ENCODE measurements at regions not wholly inside any gene's neighbourhood (a gene's known extent, or its start where the extent isn't known, plus 50 kb on each side); places are given as distances from the start of the nearest gene placed in this dataset.

GRCh38 chr5:167796672-167797071, 494.8 kb upstream of the WWC1 start:
- no peak for DNase-seq (ENCODE audit: low spot score)

- no peak for DNase-seq (ENCODE audit: low spot score)
Observed at GRCh38 chr5:167797933-167798332, 493.5 kb upstream of the WWC1 start.

GRCh38 chr5:167798448-167798847, 493.0 kb upstream of the WWC1 start:
- no peak for DNase-seq (ENCODE audit: low spot score)

- no peak for DNase-seq (ENCODE audit: low spot score)
Observed at GRCh38 chr5:167800427-167800826, 491.0 kb upstream of the WWC1 start.

- no peak for DNase-seq (ENCODE audit: low spot score)
Observed at GRCh38 chr5:167801999-167802398, 489.4 kb upstream of the WWC1 start.

GRCh38 chr5:167802755-167803431, 488.6 kb upstream of the WWC1 start:
- no peak for DNase-seq (ENCODE audit: low spot score)

GRCh38 chr5:167804512-167805220, 486.8 kb upstream of the WWC1 start:
- DNase-seq (ENCODE audit: low spot score) = no peak

- DNase-seq (ENCODE audit: low spot score) = no peak
Observed at GRCh38 chr5:167810573-167810972, 480.9 kb upstream of the WWC1 start.

- DNase-seq (ENCODE audit: low spot score) = no peak
Observed at GRCh38 chr5:167812871-167813270, 478.6 kb upstream of the WWC1 start.

- DNase-seq (ENCODE audit: low spot score) = no peak
Observed at GRCh38 chr5:167813389-167813788, 478.1 kb upstream of the WWC1 start.

GRCh38 chr5:167814040-167814439, 477.4 kb upstream of the WWC1 start:
- DNase-seq (ENCODE audit: low spot score) = no peak

- no peak for DNase-seq (ENCODE audit: low spot score)
Observed at GRCh38 chr5:167814828-167815227, 476.6 kb upstream of the WWC1 start.

GRCh38 chr5:167816354-167816753, 475.1 kb upstream of the WWC1 start:
- DNase-seq (ENCODE audit: low spot score) = no peak

- DNase-seq (ENCODE audit: low spot score) = no peak
Observed at GRCh38 chr5:167816864-167817263, 474.6 kb upstream of the WWC1 start.

- no peak for DNase-seq (ENCODE audit: low spot score)
Observed at GRCh38 chr5:167819406-167819805, 472.0 kb upstream of the WWC1 start.

- DNase-seq (ENCODE audit: low spot score) = no peak
Observed at GRCh38 chr5:167820101-167820990, 471.1 kb upstream of the WWC1 start.

- DNase-seq (ENCODE audit: low spot score) = no peak
Observed at GRCh38 chr5:167821151-167821550, 470.3 kb upstream of the WWC1 start.

GRCh38 chr5:167821669-167822068, 469.8 kb upstream of the WWC1 start:
- DNase-seq (ENCODE audit: low spot score) = no peak

- DNase-seq (ENCODE audit: low spot score) = no peak
Observed at GRCh38 chr5:167822241-167822640, 469.2 kb upstream of the WWC1 start.

GRCh38 chr5:167823405-167823804, 468.0 kb upstream of the WWC1 start:
- no peak for DNase-seq (ENCODE audit: low spot score)

- no peak for DNase-seq (ENCODE audit: low spot score)
Observed at GRCh38 chr5:167827766-167828165, 463.7 kb upstream of the WWC1 start.

- no peak for DNase-seq (ENCODE audit: low spot score)
Observed at GRCh38 chr5:167831754-167832504, 459.5 kb upstream of the WWC1 start.

Measured in COLO829 (cell line).